Sciatic nerve (tissue), 2 donors: ENCODE measurements at regions not wholly inside any gene's neighbourhood (a gene's known extent, or its start where the extent isn't known, plus 50 kb on each side); places are given as distances from the start of the nearest gene placed in this dataset.

Source experiments
- ATAC-seq: fragments of 200-7000 bp; cut with Tn5 transposase; one replicate; pipeline ENCODE4 v1.9.1; 2020; ENCODE audit warnings: mild to moderate bottlenecking, moderate library complexity
- DNase-seq: peaks from one replicate; pipeline ENCODE4 v3.0.0-alpha.2; 2020; ENCODE audit warnings: low spot score
- intact Hi-C: fragments of 100-400 bp; cut with DNase I; formaldehyde crosslinking; loops from one replicate; pipeline ENCODE4 v1.14.2; 2022
- donor health status: DM: no; HTN: no; CAD: no.
- donor health status: DM: no; HTN: no; CAD: no.

- ATAC-seq (no peak), DNase-seq (no peak)
- intact Hi-C loops, result no loop called here
Observed at GRCh38 chr3:178147001-178147400, 389.2 kb upstream of the KCNMB2 start.

DNA sequence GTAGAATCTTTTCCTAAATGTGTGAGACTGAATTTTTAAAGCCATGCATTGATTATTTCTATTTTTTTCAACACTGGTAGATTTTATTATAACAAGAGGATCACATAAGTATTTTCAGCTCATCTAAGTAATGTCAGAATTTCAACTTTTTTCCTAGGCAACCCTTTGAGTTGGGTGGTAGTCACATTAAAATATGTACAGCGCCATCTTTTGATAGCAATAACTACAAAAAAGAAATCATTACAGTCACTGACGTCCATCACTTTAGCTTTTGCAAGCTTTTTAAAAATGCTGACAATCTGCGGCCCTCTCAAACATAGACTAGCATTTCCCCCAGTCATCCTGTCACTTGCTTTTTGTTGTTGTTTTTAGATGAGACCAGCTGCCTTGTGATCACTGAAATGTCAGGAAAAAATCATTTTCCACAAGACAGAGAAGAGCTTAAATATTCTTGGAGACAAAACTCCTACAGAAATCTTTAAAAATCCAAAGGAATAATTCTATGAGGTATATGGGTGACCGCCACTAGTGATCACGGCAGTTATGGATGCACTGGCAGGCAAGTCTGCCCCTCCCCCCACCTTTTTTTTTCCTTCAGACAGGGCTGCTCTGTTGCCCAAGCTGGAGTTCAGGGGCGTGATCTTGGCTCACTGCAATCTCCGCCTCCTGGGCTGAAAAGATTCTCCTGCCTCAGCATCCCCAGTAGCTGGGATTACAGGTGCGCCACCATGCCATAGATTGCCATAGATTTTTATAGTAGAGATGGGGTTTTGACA lies 384.0 kb upstream of the KCNMB2 start:
- intact Hi-C loops, result no loop called here
- DNase-seq (no peak), ATAC-seq (no peak)

DNA sequence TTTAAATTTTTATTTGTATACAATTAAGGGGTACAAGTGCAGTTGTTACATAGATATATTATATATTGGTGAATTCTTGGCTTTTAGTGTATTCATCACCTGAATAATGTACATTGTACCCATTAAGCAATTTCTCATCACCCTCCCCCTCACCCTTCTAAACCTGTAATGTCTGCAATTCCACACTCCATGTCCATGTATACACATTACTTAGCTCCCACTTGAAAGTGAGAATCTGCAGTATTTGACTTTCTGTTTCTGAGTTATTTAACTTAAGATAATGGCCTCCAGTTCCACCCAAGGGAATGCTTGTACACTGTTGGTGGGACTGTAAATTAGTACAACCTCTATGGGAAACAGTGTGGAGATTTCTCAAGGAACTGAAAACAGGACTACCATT lies 383.2 kb upstream of the KCNMB2 start:
- intact Hi-C loops, result no loop called here
- DNase-seq, result no peak
- no peak for ATAC-seq

- ATAC-seq (no peak), DNase-seq (no peak)
- intact Hi-C loops, result no loop called here
Observed at GRCh38 chr3:178155521-178155920, 380.7 kb upstream of the KCNMB2 start.

DNA sequence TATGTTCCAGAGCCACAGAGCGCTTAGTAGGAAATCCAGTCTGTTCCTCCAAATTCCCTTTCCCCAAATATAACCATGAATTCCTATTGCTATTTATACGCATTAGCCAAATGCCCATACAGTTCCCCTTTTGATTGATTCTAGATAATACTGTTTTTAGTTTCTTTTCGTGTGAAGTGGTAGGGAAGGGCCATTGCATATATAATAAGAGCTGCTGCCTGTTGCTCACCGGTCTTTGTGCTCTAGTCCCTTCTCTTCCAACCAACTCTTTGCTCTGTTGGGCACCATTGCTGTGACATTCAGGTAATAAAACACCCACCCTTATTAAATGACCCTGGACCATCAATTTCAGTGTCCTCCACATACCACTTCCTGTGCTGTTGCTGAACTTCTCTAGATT lies 379.9 kb upstream of the KCNMB2 start:
- ATAC-seq (no peak), DNase-seq (no peak)
- intact Hi-C loops, result no loop called here

DNA sequence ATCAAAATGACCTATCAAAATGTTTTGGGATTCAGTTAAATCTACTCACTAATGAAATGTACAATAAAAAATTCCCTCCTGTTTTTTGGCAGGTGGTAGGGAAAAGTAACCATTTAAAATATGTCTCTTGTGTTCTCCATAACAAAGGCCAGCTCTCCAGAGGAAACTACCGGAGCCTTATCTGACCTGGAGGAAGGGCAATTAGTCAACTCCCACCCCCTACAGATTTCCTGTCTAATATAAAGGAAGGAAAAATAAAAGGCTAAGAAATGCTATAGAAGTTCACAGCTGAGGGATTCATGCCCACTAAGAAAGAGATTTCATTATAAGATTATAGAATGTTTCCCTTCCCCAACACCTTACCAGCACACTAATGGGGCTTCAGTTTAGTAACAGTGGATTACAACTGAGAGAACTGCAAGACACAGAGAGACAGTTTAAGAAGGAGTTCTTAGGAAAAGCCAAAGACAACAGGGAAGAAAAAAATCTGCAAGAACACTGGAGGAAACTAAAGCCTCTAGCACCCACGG lies 376.5 kb upstream of the KCNMB2 start:
- ATAC-seq, result no peak
- intact Hi-C loops, result no loop called here

DNA sequence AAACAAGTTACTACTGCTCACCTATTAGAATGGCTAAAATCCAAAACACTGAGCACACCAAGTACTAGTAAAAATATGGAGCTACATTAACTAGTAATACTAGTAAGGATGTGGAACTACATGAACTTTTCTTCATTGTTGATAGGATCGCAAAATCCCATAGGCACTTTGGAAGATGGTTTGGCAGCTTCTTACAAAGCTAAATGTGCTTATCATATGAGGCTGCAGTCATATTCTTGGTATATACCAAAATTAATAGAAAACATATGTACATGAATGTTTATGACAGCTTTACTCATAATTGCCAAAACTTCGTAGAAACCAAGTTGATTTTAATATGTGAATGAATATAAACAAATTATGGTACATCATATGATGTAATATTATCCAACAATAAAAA lies 366.8 kb upstream of the KCNMB2 start:
- no peak for DNase-seq
- intact Hi-C loops, result no loop called here
- ATAC-seq, result no peak

More for the DNA sequence above, 376.5 kb upstream of the KCNMB2 start:
- no peak for DNase-seq

DNA sequence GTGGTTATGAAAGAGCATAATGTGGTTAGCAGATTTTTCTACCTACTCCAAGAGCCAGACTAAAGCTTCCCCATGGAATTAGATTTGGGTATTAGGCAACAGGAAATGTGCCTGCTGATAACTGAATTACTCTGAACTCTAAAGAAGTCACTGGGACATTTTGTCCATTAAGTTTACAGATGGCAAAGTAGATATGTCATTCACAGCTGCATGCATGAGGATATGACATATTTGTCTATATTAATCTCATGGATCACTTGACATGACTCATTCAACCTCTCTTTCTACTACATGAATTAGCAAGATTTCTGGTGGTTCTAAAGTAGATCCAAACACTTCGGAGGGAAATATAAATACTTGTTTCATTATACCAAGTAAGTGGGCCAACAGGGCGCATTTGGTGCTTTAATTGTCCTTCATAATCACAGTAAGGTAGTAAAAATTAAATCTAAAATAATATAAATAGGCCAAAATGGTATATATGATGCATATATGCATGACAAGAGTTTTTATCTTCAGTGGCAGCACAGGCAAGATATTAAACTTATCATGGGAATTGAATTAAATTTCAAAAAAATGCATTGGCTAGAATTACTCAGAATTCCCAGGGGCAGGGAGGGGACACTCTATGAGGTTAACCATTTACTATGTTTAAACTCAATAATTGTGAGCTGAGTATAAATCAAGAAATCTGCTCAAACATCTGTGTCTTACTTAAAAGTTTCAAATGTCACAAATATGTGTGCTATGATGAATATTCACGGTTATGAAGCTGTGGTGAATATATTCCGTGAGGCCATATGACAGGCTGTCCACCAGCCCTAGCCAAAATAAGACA lies 365.3 kb upstream of the KCNMB2 start:
- DNase-seq (no peak), ATAC-seq (peak; percentile 92)
- intact Hi-C loops, result no loop called here

DNA sequence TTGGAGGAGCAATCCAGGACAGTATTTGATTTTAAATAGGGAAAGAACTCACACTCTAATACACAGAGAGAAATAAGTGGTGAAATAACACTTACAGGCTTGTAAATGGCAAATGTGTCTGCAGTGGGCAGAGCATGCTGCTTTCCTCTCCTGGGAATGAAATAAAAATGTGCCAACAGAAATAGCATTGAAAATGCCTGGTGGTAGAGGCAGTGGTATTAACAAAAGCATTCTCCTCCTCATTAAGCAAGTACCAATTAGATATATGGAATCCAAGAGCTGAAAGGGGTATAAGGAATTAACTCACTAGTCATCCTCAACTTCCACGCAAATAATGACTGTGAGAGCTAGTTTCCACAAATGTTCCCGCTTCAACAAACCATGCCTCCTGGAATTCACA lies 364.1 kb upstream of the KCNMB2 start:
- no peak for ATAC-seq
- no peak for DNase-seq
- intact Hi-C loops, result no loop called here

DNA sequence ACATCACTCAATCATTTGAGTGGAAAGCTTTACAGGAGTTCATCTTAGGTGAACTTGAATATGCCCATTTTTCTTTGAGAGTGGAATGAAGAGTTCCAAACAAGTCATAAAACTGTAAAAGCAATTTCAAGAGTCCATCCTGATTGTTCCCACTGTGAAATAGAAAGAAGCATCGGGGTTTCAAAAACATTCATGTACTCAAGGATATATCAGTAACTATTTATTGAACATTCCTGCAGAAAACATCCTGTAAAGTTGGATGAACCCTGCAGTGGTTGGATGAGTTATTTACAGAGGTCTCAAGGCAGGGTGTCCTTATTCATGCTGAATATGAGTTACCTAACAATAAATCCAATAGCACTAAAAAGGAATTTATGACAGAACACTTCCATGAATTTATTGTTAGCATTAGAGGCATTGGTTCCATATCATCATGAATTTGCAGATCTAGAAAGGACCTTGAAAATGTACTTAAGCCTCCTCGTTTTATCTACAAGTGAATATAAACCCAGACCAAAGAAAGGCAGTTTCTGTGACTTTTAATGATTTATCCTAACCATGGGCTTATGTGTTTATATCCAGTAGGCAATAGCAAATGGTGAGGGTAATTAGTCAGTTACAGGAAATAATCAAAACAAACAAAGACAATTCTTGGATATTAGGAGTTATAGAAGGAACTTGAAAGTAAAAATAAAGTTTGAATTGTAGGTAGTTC lies 361.9 kb upstream of the KCNMB2 start:
- no peak for DNase-seq
- intact Hi-C loops, result no loop called here
- ATAC-seq, result no peak

DNA sequence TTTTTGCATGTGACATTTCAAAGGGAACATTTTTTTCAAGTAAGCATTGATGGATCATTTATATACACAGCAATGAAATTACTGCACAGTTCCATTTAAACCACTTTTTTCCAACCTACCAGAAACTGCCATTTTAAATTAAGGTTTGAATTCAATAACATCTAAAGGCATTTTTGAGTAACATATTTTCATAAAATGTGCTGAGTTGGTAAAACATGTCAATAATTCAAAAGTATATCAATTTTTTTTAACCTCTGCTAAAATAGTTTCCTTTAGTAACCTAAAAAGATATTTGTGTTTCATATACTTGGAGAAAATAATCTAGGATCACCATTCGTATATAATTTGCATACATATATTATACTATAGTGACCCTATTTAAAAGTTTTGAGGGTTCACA lies 355.1 kb upstream of the KCNMB2 start:
- intact Hi-C loops, result no loop called here

DNA sequence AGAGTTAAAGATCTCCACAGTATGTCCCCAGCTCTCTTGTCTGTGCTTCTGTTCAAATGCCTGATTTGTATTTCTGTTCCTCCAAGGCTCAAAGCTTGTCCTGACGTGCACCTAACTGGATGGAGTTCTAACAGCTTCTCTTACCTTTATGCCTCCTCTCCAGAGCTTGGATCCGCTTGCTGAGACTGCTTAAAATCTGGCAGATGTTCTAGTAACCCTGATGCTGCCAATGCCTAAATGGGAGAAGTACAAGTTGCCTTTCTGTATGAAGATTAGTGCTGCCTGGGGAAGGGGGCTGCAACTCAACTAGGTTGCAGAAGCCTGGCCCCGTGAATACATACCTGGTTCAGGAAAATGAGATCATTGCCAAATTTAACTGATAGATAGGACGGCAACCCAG lies 354.5 kb upstream of the KCNMB2 start:
- ATAC-seq (no peak), DNase-seq (no peak)
- intact Hi-C loops, result no loop called here

More for the DNA sequence above, 355.1 kb upstream of the KCNMB2 start:
- ATAC-seq (no peak), DNase-seq (no peak)

GRCh38 chr3:178182337-178182779 lies 353.9 kb upstream of the KCNMB2 start:
- intact Hi-C loops, result no loop called here
- no peak for DNase-seq
- ATAC-seq, result peak; percentile 38

GRCh38 chr3:178184833-178185232 lies 351.4 kb upstream of the KCNMB2 start:
- ATAC-seq (no peak), DNase-seq (no peak)
- intact Hi-C loops, result no loop called here

DNA sequence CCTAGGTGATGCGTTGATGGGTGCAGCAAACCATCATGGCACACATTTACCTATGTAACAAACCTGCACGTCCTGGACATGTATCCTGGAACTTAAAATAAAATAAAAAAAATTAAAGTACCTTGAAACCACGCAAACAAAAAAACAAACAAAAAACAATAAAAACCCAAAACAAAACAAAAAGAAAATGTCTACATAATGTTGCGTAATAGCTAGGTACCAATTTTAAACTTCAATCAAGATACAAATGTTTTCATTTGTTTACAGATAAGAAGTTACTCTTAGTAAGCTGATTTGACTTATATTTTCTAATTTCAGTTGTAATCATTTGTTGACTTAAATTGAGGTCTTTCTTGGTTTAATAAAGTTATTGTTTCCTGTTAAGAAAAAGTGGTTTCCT lies 349.6 kb upstream of the KCNMB2 start:
- no peak for ATAC-seq
- DNase-seq, result no peak
- intact Hi-C loops, result no loop called here

- intact Hi-C loops, result no loop called here
- no peak for ATAC-seq
- DNase-seq, result no peak
Observed at GRCh38 chr3:178189854-178190253, 346.4 kb upstream of the KCNMB2 start.

DNA sequence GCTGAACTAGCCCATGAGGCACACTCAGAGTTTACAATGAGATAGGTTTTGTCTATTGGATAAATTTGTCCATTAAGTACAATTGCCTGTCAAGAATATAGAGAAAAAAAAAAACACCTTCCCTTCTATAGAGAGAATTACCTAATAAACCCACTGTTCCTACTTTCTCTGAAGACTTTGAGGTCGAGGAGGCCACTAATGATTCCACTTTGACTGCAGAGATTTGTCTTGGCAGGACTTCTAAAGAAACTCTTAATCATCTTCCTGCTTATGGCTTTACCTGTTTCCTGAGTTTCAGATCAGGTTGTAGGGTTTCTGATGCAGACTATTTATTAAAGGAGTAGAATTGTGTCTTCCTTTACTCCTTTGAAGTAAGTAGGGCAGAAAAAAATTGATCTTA lies 342.4 kb upstream of the KCNMB2 start:
- intact Hi-C loops, result no loop called here
- DNase-seq (no peak), ATAC-seq (no peak)

DNA sequence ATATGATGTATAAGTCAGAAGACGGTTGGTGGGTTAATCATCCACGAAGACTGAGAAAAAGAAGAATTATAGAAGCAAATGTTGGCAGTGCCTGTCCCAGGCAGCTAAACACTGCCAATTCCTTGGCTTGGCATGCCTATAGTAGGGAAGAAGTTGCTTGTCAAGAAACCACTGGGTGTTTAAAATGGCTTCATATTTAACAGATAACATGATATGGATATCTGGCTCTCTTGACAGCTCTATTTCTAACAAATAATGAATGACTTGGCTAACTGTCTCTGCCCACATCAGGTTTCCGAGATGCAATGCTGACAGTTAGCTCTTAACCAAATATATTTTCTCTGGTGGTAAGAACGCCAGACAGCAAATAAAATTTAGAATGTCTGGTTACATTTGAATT lies 341.7 kb upstream of the KCNMB2 start:
- intact Hi-C loops, result no loop called here
- ATAC-seq (no peak), DNase-seq (no peak)

DNA sequence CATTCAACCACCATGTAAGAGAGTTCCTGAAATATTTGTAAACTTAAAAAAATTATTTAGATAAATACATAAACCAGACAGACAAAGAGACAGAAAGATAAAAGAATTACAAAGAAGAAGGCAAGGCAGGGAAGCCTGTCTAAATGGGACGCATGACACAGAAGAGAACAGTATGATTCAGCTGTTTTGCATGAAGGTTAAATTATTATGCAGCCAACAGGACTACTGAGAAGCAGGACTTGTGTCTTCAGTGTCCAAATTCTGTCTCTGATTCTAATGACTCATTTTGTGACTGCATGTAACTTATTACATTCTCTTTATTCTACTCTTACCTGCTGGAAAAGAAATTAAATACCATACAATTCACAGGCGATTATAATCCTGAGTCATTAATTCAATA lies 340.4 kb upstream of the KCNMB2 start:
- ATAC-seq (peak; percentile 38), DNase-seq (no peak)
- intact Hi-C loops, result no loop called here

DNA sequence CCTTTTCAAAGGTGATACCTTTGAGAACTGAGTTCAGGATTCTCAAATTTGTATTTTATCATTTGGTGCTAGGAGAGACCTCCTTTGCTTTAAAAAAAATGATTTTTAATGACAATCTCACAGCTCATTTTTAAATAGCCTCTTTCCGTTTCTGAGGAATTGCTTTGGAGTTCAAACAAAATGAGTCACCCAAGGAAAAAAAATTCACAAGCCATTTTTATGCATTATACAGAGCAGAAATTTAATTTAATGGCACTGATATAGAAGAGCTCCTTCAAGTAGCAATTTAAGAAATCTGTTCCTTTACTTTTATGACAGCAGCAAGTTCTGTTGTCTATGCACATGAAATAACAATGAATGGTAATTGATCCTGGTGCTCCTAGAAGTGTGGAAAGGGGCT lies 337.9 kb upstream of the KCNMB2 start:
- DNase-seq (no peak), ATAC-seq (no peak)
- intact Hi-C loops, result no loop called here
